Thoracic aorta (tissue), 2 donors: ENCODE measurements at regions not wholly inside any gene's neighbourhood (a gene's known extent, or its start where the extent isn't known, plus 50 kb on each side); places are given as distances from the start of the nearest gene placed in this dataset.

Experiments used
- ATAC-seq: fragments of 150-250 bp; one replicate; pipeline ENCODE4 v1.8.0; 2017; ENCODE audit warnings: low read depth; ENCODE audit not compliant: insufficient number of reproducible peaks, low FRiP score
- DNase-seq: peaks from one replicate; pipeline ENCODE4 v3.0.0-alpha.2; 2020; ENCODE audit warnings: low spot score
- H3K27ac ChIP-seq, 2 donors: fragments of 200-600 bp; sonication (generic); 1 replicate in 1 of 2; 2 replicates in 1 of 2; pipeline ENCODE4 v1.5.1; 2016; ENCODE audit warnings: mild to moderate bottlenecking in 2 of 2, moderate library complexity in 2 of 2
- H3K27me3 ChIP-seq: fragments of 200-600 bp; sonication (generic); replicated peaks from 2 replicates; pipeline ENCODE4 v1.6.0; 2016; ENCODE audit warnings: mild to moderate bottlenecking; ENCODE audit not compliant: insufficient read depth
- H3K36me3 ChIP-seq: fragments of 200-600 bp; sonication (generic); one replicate; pipeline ENCODE4 v1.5.1; 2016
- H3K4me1 ChIP-seq, 2 donors: fragments of 200-600 bp; sonication (generic); 1 replicate in 1 of 2; 2 replicates in 1 of 2; pipeline versions ENCODE4 v1.5.1 to v1.6.0; 2016; ENCODE audit warnings: low read depth in 2 of 2, mild to moderate bottlenecking in 1 of 2; ENCODE audit not compliant: control insufficient read depth in 1 of 2
- H3K4me3 ChIP-seq: fragments of 200-600 bp; sonication (generic); 2 replicates; pipeline ENCODE4 v1.5.1; 2016; ENCODE audit warnings: mild to moderate bottlenecking
- H3K9me3 ChIP-seq: fragments of 200-600 bp; sonication (generic); 2 replicates; pipeline ENCODE4 v1.5.1; 2016
- TF ChIP-seq, protein P1 (sequence below): fragments of 200-600 bp; sonication (generic); IDR thresholded peaks from one replicate; pipeline ENCODE4 v1.5.1; 2019; ENCODE audit warnings: antibody characterized with exemption

DNA sequence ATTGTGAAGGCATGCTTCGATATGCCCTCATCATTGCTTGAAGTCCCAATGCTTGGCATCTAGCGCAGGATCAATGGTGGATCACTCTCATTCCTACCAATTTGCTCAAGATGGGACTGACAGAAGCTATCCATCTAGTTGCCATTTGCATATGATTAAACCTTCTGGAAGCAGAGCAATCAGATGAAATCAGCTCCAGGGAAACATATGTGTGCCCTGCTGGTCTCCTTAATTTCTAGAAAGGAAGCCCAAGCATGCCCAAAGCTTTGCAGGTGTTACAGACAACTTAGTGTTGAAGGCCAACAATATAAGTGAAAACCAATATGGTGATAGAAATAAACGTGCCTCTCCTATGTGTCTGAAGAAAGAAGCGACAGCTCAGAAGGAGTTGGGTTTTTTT is 350.0 kb upstream of the ERCC4 start:
- Histone ChIP-seq H3K27me3 (no peaks in the 10 kb centered on the region), H3K36me3 (no peaks in the 10 kb centered on the region), H3K4me3 (no peak overlapping the region), H3K4me1 (no peaks in the 10 kb centered on the region), H3K27ac (no peak overlapping the region), H3K9me3 (no peaks in the 10 kb centered on the region)
- TF ChIP-seq, protein P1, sequence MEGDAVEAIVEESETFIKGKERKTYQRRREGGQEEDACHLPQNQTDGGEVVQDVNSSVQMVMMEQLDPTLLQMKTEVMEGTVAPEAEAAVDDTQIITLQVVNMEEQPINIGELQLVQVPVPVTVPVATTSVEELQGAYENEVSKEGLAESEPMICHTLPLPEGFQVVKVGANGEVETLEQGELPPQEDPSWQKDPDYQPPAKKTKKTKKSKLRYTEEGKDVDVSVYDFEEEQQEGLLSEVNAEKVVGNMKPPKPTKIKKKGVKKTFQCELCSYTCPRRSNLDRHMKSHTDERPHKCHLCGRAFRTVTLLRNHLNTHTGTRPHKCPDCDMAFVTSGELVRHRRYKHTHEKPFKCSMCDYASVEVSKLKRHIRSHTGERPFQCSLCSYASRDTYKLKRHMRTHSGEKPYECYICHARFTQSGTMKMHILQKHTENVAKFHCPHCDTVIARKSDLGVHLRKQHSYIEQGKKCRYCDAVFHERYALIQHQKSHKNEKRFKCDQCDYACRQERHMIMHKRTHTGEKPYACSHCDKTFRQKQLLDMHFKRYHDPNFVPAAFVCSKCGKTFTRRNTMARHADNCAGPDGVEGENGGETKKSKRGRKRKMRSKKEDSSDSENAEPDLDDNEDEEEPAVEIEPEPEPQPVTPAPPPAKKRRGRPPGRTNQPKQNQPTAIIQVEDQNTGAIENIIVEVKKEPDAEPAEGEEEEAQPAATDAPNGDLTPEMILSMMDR, result no peak
- ATAC-seq (no peak), DNase-seq (no peak)

DNA sequence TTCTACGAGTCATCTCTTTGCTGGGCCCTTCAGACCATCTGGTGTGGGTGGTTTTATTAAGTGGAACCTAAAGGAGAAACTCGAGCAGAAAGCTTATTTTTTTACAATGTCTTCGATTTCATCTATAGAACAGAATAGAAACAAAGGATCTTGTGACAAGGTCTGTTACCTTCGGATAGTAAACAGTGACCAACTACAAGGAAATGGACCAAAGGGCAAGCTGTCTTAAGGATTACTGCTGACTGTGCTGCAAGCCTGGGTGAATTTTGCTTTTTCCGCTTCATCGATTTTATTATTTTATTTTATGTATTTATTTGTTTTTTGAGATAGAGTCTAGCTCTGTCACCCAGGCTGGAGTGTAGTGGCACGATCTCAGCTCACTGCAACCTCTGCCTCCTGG is 348.9 kb upstream of the ERCC4 start:
- no peaks in the 10 kb centered on the region for H3K9me3 ChIP-seq
- TF ChIP-seq, protein P1, result no peak
- DNase-seq, result no peak
- no peaks in the 10 kb centered on the region for H3K27me3 ChIP-seq
- H3K4me3 ChIP-seq, result no peak overlapping the region
- H3K36me3 ChIP-seq, result no peaks in the 10 kb centered on the region
- no peak for ATAC-seq
- no peaks in the 10 kb centered on the region for H3K4me1 ChIP-seq
- no peak overlapping the region for H3K27ac ChIP-seq

DNA sequence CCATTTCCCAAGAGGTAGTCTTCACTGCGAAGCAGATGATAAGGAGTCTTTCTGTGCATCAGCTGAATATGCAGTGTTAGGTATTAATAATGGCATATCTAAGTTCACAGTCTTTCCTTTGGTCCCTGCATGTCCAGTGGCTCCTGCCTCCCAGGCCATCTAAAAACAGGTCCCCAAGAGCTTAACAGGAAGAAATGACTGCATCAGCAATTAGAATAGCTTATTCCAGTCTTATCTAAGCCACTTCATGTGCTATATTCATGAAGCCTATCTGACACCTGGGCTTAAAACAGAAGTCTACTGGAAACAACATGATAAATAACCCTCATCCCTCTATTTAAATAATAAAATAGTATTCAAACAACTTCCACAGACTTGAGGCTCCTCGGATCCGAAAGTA is 346.1 kb upstream of the ERCC4 start:
- H3K27ac ChIP-seq, result no peak overlapping the region

DNA sequence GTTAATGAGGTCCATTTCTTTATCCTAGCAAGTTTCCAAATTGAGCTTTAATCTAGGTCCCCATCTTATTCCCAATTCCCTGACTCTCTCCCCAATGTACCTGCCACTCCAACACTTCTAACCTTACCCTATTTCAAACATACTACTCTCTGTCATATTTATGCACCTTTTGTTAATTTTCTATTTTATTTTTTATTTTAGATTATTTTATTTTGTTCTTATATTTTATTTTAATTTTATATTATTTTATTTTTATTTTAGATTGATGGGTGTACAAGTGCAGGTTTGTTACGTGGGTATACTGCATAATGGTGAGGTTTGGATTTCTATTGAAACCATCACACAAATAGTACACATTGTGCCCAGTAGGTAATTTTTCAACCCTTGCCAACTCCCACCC is 333.9 kb upstream of the ERCC4 start:
- ATAC-seq (no peak), DNase-seq (no peak)
- TF ChIP-seq, protein P1, result no peak
- H3K27ac ChIP-seq, result no peak overlapping the region
- H3K27me3 ChIP-seq, result no peaks in the 10 kb centered on the region
- H3K9me3 ChIP-seq, result no peaks in the 10 kb centered on the region
- no peak overlapping the region for H3K4me3 ChIP-seq
- H3K4me1 ChIP-seq, result no peaks in the 10 kb centered on the region
- H3K36me3 ChIP-seq, result no peaks in the 10 kb centered on the region

More for the DNA sequence above, 346.1 kb upstream of the ERCC4 start:
- Histone ChIP-seq H3K4me3 (no peak overlapping the region), H3K9me3 (no peaks in the 10 kb centered on the region), H3K36me3 (no peaks in the 10 kb centered on the region), H3K4me1 (no peaks in the 10 kb centered on the region), H3K27me3 (no peaks in the 10 kb centered on the region)
- DNase-seq (no peak), ATAC-seq (no peak)
- TF ChIP-seq, protein P1, result no peak

DNA sequence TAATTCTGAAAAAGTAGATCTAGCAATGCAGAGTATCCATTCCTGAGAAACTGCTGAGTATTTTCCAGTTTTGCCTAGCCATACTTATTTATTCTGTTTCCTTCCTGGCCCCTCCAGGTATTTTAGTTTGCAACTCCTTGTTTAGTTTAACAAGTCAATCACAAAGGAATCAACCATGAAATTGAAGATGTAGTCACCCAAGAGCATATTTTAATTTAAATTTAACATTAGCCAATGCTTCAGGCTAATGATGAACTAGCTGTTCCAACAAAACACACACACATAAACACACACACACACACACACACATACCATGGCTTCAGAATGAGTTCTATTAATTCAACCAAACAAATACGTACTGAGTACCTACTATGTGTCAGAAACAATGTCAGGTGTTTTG is 332.8 kb upstream of the ERCC4 start:
- no peak overlapping the region for H3K27ac ChIP-seq
- DNase-seq, result no peak
- no peaks in the 10 kb centered on the region for H3K27me3 ChIP-seq
- H3K9me3 ChIP-seq, result no peaks in the 10 kb centered on the region
- ATAC-seq, result no peak
- TF ChIP-seq, protein P1, result no peak
- H3K4me3 ChIP-seq, result no peak overlapping the region
- H3K36me3 ChIP-seq, result no peaks in the 10 kb centered on the region
- H3K4me1 ChIP-seq, result no peaks in the 10 kb centered on the region
